Fibroblast of skin of abdomen (primary cell): ENCODE measurements at regions not wholly inside any gene's neighbourhood (a gene's known extent, or its start where the extent isn't known, plus 50 kb on each side); places are given as distances from the start of the nearest gene placed in this dataset.
"Not testable (repeated sequence)": the region's sequence is repeated elsewhere in the genome, so short reads cannot be mapped to it uniquely, and the experiment has no call there.

ENCODE experiments used
- DNase-seq: peaks from one replicate; pipeline ENCODE4 v3.0.0-alpha.2; 2013

GRCh38 chr5:66423484-66423883 is 172.7 kb upstream of the MAST4 start:
- no peak for DNase-seq

DNA sequence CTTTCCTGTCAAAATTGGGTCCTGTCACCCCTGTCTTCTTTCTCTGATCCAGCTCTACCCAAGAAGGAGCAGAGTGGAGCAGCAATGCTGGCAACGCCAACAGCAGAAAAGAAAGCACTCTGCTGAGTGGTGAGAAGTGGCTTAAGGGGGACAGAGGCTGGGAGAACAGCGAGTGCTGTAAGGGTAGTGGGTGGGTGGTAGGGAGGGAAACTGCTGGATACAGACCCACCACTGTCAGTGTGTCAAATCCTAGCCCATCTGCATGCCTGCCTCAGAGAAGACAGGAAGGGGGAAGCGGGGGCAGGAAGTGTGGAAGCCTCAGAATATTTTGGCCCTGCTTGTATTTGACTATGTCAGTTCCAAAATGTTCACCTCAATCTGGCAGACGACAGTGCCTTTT is 170.4 kb upstream of the MAST4 start:
- DNase-seq: no peak

GRCh38 chr5:66426259-66427138 is 169.7 kb upstream of the MAST4 start:
- no peak for DNase-seq

DNA sequence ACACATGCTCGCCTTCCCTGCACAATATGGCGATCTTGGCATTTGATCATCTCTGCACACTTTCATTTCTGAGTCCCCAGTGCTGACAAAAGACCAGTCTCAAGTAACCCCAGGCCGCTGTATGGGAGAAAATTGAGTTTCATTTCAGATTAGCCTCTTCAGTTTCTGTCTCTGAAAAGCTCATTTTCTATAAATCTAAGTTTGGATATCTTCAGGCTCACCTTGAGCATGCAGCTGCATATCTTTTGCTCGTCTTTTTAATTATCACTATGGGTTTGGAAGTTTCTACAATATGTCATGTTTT is 169.1 kb upstream of the MAST4 start:
- no peak for DNase-seq

GRCh38 chr5:66436721-66437120 is 159.5 kb upstream of the MAST4 start:
- DNase-seq: no peak

GRCh38 chr5:66438087-66438486 is 158.1 kb upstream of the MAST4 start:
- DNase-seq: no peak

- DNase-seq: no peak
Observed at GRCh38 chr5:66438696-66439095, 157.5 kb upstream of the MAST4 start.

- DNase-seq: peak; percentile 79
Observed at GRCh38 chr5:66440202-66440680, 156.0 kb upstream of the MAST4 start.

DNA sequence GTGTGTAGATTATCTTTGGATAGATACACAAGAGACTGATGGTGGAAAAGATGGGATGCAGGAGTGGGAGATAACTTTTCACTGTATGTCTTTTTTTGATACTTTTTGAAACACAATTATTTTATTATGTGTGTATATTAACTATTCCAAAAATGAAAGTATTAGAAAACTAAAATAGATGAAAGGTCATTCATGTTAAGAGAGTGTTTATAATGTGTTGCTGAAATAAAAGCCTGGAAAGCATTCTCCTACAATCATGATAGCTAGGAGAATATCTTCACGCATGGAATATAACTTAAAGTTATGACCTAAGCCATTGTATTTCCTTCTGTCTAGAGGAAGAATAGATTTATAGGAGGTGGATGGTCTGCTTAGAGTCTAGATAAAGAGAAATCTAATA is 154.8 kb upstream of the MAST4 start:
- DNase-seq: no peak

DNA sequence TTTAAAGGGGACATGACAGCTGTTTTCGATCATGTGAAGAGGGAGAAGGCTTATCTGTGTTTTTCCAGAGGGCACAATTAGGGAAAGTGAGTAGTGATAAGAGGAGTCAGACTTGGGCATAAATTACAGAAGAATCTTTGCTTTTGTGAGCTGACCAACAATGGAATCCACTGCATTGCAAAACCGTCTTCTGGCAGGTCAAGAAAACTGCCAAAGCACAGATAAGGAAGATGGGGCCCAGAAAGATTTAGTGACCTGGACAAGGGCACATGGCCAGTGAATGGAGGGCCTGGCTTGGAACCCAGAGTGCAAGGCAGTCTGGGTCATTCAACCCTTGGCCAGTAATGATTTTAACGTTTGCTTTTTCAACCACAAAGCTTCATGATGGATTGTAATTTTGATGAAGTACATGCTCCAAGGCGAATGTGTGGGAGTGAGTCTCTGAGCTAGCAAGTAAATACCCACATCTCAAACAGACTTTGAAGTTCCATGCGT is 153.2 kb upstream of the MAST4 start:
- peak; percentile 72 for DNase-seq

- DNase-seq: peak; percentile 23
Observed at GRCh38 chr5:66443462-66444130, 152.6 kb upstream of the MAST4 start.

GRCh38 chr5:66448070-66448469 is 148.1 kb upstream of the MAST4 start:
- not testable (repeated sequence) for DNase-seq

- DNase-seq: no peak
Observed at GRCh38 chr5:66450237-66450636, 146.0 kb upstream of the MAST4 start.

GRCh38 chr5:66450988-66451387 is 145.2 kb upstream of the MAST4 start:
- no peak for DNase-seq

DNA sequence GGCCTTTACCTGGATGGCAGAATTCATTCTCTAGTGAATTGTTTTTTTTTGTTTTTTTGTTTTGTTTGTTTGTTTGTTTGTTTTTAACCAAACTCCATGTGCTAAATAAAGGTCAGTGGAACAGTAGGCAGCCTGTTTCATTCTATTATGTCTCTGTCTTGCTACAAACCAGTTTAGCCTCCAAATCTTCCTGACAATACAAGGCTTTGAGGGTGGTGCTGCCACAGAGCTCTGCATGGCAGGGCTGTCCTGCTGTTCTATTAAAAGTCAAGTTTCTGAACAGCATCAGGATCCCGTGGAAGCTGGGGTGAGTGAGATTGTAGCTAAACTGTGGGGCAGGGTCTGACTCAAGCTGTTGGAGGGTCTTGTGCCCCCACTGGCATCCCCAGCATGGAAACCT is 144.1 kb upstream of the MAST4 start:
- no peak for DNase-seq

GRCh38 chr5:66454186-66455078 is 141.8 kb upstream of the MAST4 start:
- DNase-seq: peak; percentile 37

GRCh38 chr5:66459728-66460127 is 136.5 kb upstream of the MAST4 start:
- DNase-seq: no peak

DNA sequence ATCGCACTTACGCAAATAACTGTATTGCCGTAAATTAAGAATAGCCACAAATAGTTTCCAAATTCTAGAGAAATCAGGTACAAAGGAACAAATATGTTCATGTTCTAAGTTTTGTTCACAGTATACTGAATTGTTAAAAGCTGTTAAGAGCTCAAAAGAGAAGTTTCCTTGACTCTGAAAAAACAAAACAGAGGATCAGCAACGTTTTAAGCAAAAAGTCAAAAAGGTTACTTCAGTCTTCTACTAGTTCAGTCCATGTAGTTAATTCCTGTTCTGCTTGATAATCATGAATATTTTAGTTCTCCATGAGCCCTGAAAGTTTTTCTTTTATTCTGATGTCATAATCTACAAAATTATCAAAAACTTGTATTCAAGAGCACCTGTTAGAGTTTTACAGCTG is 128.6 kb upstream of the MAST4 start:
- no peak for DNase-seq

GRCh38 chr5:66469684-66470083 is 126.5 kb upstream of the MAST4 start:
- DNase-seq: no peak

- no peak for DNase-seq
Observed at GRCh38 chr5:66472010-66472409, 124.2 kb upstream of the MAST4 start.

DNA sequence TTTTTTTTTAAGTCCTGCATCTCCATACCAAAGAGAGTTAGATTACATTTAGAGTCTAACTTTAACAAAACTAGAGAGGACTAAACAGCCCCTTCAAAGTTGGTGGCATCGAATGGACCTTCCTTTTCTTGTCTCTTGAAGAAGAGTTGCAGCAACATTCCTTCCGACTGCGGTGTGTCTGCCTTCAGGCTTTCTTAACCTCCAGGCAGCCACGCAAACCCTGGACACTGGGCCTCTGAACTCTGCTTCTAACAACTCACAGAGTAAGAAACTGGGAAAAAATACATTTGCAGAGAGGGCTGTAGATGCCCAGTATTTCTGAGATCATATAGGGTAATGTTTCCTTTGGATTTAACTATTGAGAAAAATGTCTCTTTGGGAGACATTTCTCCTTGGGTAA is 120.5 kb upstream of the MAST4 start:
- DNase-seq: no peak

DNA sequence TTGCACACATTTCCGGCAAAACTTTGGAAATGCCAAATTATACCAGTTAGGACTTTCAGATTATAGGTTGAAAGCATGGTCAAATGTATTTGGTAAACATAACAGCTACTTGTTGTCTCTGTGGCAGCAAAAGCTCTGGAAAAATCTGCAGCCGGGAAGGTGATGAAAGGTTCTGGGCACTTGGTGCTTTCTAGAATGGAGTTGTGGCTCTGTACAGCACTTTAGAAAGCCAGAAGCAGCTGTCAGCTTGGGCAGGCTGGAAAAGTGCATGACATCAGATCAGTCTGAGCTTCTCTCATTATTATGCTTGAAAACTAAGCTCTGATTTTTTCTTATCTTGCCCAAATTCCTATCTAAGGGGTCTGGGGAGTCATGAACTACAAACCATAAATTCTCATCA is 118.6 kb upstream of the MAST4 start:
- no peak for DNase-seq

DNA sequence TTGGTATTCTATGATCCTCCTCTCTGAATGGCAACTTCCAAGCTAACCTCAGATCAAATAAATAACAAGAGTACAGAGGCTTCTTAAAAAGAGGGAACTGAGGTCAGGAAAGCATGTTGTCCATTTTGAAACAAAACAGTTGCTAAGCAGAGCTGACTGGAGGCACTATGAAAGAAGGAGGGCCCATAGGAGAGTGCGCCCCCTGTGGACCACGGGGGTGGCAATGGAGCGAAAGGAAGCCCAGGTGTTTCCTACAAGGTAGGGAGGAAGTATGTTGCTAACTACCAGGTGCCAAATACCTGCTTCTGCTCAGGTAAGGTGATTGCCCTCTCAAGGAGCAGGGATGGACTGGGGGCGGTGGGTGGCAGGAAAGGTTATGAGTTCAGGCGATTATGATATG is 101.8 kb upstream of the MAST4 start:
- DNase-seq: no peak
